NCI-H526 treated with DMSO at 0.1 percent for 48 hours (cell line): ENCODE measurements at regions not wholly inside any gene's neighbourhood (a gene's known extent, or its start where the extent isn't known, plus 50 kb on each side); places are given as distances from the start of the nearest gene placed in this dataset.

ENCODE experiments used
- DNase-seq: peaks from one replicate; lab custom pipeline; 2025; lab: John Stamatoyannopoulos, UW

- DNase-seq, result no peak
These were observed 242.2 kb downstream of the B3GLCT start for GRCh38 chr13:31441800-31442510.

GRCh38 chr13:31442571-31442970 lies 242.8 kb downstream of the B3GLCT start:
- DNase-seq, result no peak

- no peak for DNase-seq
These were observed 244.6 kb downstream of the B3GLCT start for GRCh38 chr13:31444266-31444856.

GRCh38 chr13:31452525-31452924 lies 252.8 kb downstream of the B3GLCT start:
- no peak for DNase-seq

GRCh38 chr13:31455581-31455980 lies 255.8 kb downstream of the B3GLCT start:
- no peak for DNase-seq

GRCh38 chr13:31456056-31456455 lies 256.3 kb downstream of the B3GLCT start:
- no peak for DNase-seq

GRCh38 chr13:31460061-31460460 lies 260.3 kb downstream of the B3GLCT start:
- no peak for DNase-seq

- no peak for DNase-seq
These were observed 262.1 kb downstream of the B3GLCT start for GRCh38 chr13:31461923-31462322.

GRCh38 chr13:31462766-31463165 lies 263.0 kb downstream of the B3GLCT start:
- DNase-seq, result no peak

GRCh38 chr13:31468114-31468902 lies 268.5 kb downstream of the B3GLCT start:
- DNase-seq, result peak; percentile 83

- DNase-seq, result no peak
These were observed 269.6 kb downstream of the B3GLCT start for GRCh38 chr13:31469377-31469776.

- no peak for DNase-seq
These were observed 263.1 kb upstream of the RXFP2 start for GRCh38 chr13:31476266-31476665.

- no peak for DNase-seq
These were observed 262.6 kb upstream of the RXFP2 start for GRCh38 chr13:31476753-31477152.

GRCh38 chr13:31477961-31478360 lies 261.4 kb upstream of the RXFP2 start:
- DNase-seq, result no peak

GRCh38 chr13:31485183-31485582 lies 254.1 kb upstream of the RXFP2 start:
- DNase-seq, result no peak

GRCh38 chr13:31485651-31486051 lies 253.7 kb upstream of the RXFP2 start:
- no peak for DNase-seq

GRCh38 chr13:31495336-31495735 lies 244.0 kb upstream of the RXFP2 start:
- DNase-seq, result no peak

GRCh38 chr13:31499274-31499673 lies 240.1 kb upstream of the RXFP2 start:
- DNase-seq, result no peak

GRCh38 chr13:31503626-31504025 lies 235.7 kb upstream of the RXFP2 start:
- DNase-seq, result no peak

GRCh38 chr13:31504918-31505317 lies 234.4 kb upstream of the RXFP2 start:
- DNase-seq, result no peak

GRCh38 chr13:31512331-31512730 lies 227.0 kb upstream of the RXFP2 start:
- DNase-seq, result no peak

GRCh38 chr13:31514932-31515331 lies 224.4 kb upstream of the RXFP2 start:
- no peak for DNase-seq

GRCh38 chr13:31515427-31515826 lies 223.9 kb upstream of the RXFP2 start:
- DNase-seq, result no peak
